ENCODE measurements at regions not wholly inside any gene's neighbourhood (a gene's known extent, or its start where the extent isn't known, plus 50 kb on each side); places are given as distances from the start of the nearest gene placed in this dataset.

- TF ChIP-seq EZH2 (IDR thresholded peaks at IDR 0.05; ENCODE audit: borderline replicate concordance, low read depth, low read length, poor library complexity, severe bottlenecking) (no peak), CTCF (conservative IDR thresholded peaks at IDR 0.05; ENCODE audit: low read depth, low read length) (no peak)
Measured at GRCh38 chr2:72011791-72012190, 135.9 kb downstream of the CYP26B1 start.

All from A673 (cell line).